HL-60 (cell line): ENCODE measurements at regions not wholly inside any gene's neighbourhood (a gene's known extent, or its start where the extent isn't known, plus 50 kb on each side); places are given as distances from the start of the nearest gene placed in this dataset.
A peak's percentile ranks its signal among the peaks of the same experiment; 100 is the strongest.

Source experiments
- DNase-seq, 2 experiments: peaks; one replicate each; pipeline ENCODE4 v3.0.0-alpha.2; 2010 to 2020; ENCODE audit warnings: low read depth in 1 of 2, low spot score in 1 of 2
- H3K27ac ChIP-seq: fragments of 250-450 bp; sonication (Bioruptor Pico); replicated peaks from 2 replicates; pipeline ENCODE4 v1.5.1; 2020; ENCODE audit warnings: mild to moderate bottlenecking, moderate library complexity
- H3K27me3 ChIP-seq: fragments of 250-450 bp; sonication (Bioruptor Pico); 2 replicates; pipeline ENCODE4 v1.5.1; 2021; ENCODE audit warnings: mild to moderate bottlenecking, moderate library complexity; ENCODE audit not compliant: insufficient read depth, poor library complexity, severe bottlenecking
- H3K4me3 ChIP-seq: replicated peaks from 2 replicates; pipeline ENCODE4 v1.5.1; 2011; ENCODE audit warnings: mild to moderate bottlenecking, control low read depth, low read length; ENCODE audit not compliant: insufficient read depth
- GABPA ChIP-seq: IDR thresholded peaks from 2 replicates; pipeline ENCODE4 v1.6.1; 2012; ENCODE audit warnings: low read depth
- POLR2AphosphoS5 ChIP-seq: IDR thresholded peaks from 2 replicates; pipeline ENCODE4 v1.6.1; 2012; ENCODE audit warnings: low read depth
- SPI1 ChIP-seq: IDR thresholded peaks from 2 replicates; pipeline ENCODE4 v1.6.1; 2012; ENCODE audit warnings: low read depth, mild to moderate bottlenecking, borderline replicate concordance
- TF ChIP-seq, protein P1 (sequence below): IDR thresholded peaks from one replicate; pipeline ENCODE4 v1.5.1; 2011; ENCODE audit warnings: low read length, control low read depth, inconsistent platforms; ENCODE audit not compliant: insufficient read depth
- TF ChIP-seq, protein P2 (sequence below): IDR thresholded peaks from 2 replicates; pipeline ENCODE4 v1.6.1; 2012; ENCODE audit warnings: low read depth; ENCODE audit not compliant: insufficient replicate concordance

DNA sequence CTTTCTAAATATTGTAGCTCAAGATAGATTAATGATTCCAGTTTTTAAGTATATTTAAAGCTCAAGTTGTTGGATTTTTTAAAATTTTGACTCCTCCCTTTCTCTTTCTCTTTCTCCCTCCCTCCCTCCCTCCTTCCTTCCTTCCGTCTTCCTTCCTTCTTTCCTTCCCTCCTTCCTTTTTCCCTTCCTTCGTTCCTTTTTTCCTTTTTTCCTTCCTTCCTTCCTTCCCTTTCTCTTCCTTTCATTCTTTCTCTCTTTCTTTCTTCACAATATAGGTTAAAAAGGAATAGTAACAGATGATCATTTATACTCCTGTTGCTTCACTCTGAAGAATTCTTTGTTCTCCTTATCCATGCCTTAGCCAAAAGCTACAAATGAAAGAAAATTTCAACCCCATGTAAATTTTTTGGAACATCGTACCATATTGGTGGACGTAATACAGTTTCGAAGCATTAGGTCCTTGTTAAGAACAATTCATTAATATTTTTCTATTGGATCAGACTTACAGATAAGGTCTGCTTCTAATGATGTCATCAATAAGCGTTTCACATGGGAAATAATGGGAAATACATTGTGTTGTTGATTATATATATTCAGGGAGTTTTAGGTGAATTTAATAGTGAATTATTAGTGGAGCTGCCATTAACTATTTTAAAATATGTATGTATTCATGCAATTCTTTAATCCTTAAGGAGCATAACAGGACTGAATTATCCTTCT lies 139.6 kb upstream of the SLC35B3 start:
- DNase-seq = no peak
- Histone ChIP-seq H3K27me3 (no peaks in the 10 kb centered on the region), H3K4me3 (no peak overlapping the region), H3K27ac (no peak overlapping the region)
- TF ChIP-seq, protein P1, sequence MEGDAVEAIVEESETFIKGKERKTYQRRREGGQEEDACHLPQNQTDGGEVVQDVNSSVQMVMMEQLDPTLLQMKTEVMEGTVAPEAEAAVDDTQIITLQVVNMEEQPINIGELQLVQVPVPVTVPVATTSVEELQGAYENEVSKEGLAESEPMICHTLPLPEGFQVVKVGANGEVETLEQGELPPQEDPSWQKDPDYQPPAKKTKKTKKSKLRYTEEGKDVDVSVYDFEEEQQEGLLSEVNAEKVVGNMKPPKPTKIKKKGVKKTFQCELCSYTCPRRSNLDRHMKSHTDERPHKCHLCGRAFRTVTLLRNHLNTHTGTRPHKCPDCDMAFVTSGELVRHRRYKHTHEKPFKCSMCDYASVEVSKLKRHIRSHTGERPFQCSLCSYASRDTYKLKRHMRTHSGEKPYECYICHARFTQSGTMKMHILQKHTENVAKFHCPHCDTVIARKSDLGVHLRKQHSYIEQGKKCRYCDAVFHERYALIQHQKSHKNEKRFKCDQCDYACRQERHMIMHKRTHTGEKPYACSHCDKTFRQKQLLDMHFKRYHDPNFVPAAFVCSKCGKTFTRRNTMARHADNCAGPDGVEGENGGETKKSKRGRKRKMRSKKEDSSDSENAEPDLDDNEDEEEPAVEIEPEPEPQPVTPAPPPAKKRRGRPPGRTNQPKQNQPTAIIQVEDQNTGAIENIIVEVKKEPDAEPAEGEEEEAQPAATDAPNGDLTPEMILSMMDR = no peak
- TF ChIP-seq GABPA (no peak), POLR2AphosphoS5 (no peak), SPI1 (no peak)
- TF ChIP-seq, protein P2, sequence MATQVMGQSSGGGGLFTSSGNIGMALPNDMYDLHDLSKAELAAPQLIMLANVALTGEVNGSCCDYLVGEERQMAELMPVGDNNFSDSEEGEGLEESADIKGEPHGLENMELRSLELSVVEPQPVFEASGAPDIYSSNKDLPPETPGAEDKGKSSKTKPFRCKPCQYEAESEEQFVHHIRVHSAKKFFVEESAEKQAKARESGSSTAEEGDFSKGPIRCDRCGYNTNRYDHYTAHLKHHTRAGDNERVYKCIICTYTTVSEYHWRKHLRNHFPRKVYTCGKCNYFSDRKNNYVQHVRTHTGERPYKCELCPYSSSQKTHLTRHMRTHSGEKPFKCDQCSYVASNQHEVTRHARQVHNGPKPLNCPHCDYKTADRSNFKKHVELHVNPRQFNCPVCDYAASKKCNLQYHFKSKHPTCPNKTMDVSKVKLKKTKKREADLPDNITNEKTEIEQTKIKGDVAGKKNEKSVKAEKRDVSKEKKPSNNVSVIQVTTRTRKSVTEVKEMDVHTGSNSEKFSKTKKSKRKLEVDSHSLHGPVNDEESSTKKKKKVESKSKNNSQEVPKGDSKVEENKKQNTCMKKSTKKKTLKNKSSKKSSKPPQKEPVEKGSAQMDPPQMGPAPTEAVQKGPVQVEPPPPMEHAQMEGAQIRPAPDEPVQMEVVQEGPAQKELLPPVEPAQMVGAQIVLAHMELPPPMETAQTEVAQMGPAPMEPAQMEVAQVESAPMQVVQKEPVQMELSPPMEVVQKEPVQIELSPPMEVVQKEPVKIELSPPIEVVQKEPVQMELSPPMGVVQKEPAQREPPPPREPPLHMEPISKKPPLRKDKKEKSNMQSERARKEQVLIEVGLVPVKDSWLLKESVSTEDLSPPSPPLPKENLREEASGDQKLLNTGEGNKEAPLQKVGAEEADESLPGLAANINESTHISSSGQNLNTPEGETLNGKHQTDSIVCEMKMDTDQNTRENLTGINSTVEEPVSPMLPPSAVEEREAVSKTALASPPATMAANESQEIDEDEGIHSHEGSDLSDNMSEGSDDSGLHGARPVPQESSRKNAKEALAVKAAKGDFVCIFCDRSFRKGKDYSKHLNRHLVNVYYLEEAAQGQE = no peak

DNA sequence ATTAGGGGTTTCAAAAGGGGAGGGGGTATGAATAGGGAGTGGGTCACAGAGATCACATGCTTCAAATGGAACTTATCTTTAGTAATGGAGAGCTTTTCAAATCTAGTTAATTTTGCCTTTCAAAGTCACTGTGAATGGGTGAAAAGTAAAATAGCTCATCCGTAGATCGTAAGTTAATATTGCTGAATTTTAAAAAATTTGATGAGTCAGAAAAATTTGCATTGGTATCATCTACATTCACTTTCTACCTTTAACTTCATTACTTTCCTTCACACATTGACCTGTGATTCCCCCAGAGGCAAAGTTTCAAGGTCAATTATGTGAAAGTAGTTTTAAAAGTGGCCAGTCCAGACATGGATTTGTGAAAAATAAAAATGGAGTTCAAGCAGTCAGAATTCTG lies 139.0 kb upstream of the SLC35B3 start:
- no peak for DNase-seq
- TF ChIP-seq GABPA = no peak
- TF ChIP-seq, protein P1 = no peak
- no peak for TF ChIP-seq SPI1
- no peak for TF ChIP-seq POLR2AphosphoS5
- TF ChIP-seq, protein P2 = no peak
- no peak overlapping the region for H3K27ac ChIP-seq
- H3K4me3 ChIP-seq = no peak overlapping the region
- H3K27me3 ChIP-seq = no peaks in the 10 kb centered on the region

GRCh38 chr6:8570256-8570920 lies 135.0 kb upstream of the SLC35B3 start:
- Histone ChIP-seq H3K27ac (no peak overlapping the region), H3K4me3 (no peak overlapping the region), H3K27me3 (no peaks in the 10 kb centered on the region)
- TF ChIP-seq, protein P1 = no peak
- TF ChIP-seq, protein P2 = no peak
- no peak for TF ChIP-seq POLR2AphosphoS5
- TF ChIP-seq GABPA = no peak
- TF ChIP-seq SPI1 = peak; percentile 68
- DNase-seq = no peak
